NB4 (cell line): ENCODE measurements at regions not wholly inside any gene's neighbourhood (a gene's known extent, or its start where the extent isn't known, plus 50 kb on each side); places are given as distances from the start of the nearest gene placed in this dataset.

Source experiments
- CTCF ChIP-seq: IDR thresholded peaks from one replicate; pipeline ENCODE4 v1.5.1; 2012; ENCODE audit warnings: low read depth, low read length
- MAX ChIP-seq: IDR thresholded peaks from 2 replicates; pipeline ENCODE4 v1.6.1; 2011; ENCODE audit warnings: low read depth, low read length
- POLR2A ChIP-seq: IDR thresholded peaks from 2 replicates; pipeline ENCODE4 v1.6.1; 2011; ENCODE audit warnings: mild to moderate bottlenecking; ENCODE audit not compliant: insufficient read length; ENCODE audit errors: extremely low read depth

GRCh38 chr12:123040106-123040505 lies 59.6 kb downstream of the ARL6IP4 start:
- TF ChIP-seq CTCF (no peak), POLR2A (no peak), MAX (no peak)
